HG03066 (cell line): ENCODE measurements at regions not wholly inside any gene's neighbourhood (a gene's known extent, or its start where the extent isn't known, plus 50 kb on each side); places are given as distances from the start of the nearest gene placed in this dataset.

Source experiments
- ATAC-seq: cut with Tn5 transposase; IDR thresholded peaks from one replicate; pipeline ENCODE4 v1.9.1; 2021; ENCODE audit warnings: low read depth; ENCODE audit not compliant: unreplicated experiment

DNA sequence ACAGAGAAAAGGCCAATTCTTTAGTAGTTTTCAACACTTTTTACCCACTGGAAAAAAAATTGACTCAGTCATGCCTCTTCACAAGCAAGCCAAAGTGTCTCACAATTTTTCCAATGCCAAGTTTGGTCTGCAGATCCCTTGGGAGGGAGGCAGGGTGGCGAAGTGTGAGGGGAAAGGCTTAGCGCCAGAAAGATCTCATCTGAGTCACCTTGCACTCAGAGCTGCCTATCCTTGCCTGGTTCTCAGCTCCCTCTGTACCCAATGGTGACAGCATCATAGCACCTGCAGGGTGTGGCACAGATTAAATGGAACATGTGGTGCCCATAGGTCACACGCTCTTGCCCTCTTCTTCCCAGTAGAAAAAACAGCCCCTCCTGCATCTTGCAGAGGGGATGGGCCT, 55.2 kb upstream of the GYPC start:
- no peak for ATAC-seq

DNA sequence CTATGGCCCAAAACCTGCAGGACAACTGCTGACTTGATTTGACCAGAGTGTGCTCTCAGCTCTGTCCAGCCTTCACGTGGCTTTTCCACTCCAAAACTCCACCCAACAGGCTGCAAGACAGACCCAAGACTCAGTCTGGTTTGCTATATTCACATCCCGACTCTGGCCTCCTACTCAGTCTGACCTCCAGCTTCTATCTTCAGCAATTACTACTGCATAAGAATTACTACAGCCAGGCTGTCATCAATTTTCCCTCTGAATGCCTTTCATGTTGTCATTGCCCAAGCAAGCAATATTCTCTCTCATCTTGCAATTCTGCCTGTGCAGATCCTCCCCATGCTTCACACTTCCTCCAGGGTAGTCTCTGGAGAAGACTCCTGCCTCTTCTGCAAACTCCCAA, 53.6 kb upstream of the GYPC start:
- ATAC-seq: no peak
